ENCODE measurements at regions not wholly inside any gene's neighbourhood (a gene's known extent, or its start where the extent isn't known, plus 50 kb on each side); places are given as distances from the start of the nearest gene placed in this dataset.
A peak's percentile ranks its signal among the peaks of the same experiment; 100 is the strongest.

DNA sequence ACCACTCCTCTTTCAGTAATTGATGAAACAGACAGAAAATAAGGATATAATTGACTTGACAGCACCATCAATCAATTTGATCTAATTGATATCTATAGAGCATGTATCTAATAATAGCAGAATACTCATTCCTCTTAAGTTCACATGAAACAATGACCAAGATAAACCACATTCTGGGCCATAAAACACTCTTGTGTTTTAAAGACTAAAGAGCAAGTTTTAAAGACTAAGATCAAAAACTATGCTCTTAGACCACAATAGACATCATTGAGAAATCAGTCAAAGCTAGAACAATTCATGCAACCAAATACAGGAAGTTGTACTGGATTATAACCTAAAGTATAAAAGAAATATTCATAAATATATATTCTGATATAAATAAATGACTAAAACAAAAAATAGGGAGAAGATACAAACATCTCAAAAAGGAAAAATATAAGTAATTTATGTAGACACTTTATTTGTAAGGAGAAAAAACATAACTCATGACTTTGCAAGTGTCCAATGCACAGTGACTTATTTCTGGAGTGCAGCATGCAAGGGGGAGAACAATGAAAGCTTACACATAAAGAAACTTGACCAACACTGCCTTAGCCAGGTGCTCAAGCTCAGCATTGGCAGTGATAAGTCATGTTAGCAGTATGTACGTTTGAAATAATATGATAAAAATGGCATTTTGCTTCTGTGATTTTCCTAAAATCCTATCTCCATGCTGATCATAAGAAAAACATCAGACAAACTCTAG is 312.7 kb upstream of the IGFBP3 start:
- POLR2A ChIA-PET = interaction anchor here (0.7 to 1.1 kb wide), 2 partner anchors 9 to 344 kb away, joined by 3 read pairs; no protein-coding TSS in a partner anchor
- H3K27ac Mint-ChIP-seq (ENCODE audit: low read depth, unreplicated experiment) = no peak overlapping the region
- no peaks in the 10 kb centered on the region for H3K27me3 Mint-ChIP-seq (ENCODE audit: insufficient read depth, unreplicated experiment)
- DNase-seq (ENCODE audit: unreplicated experiment) = no peak
- H3K4me1 Mint-ChIP-seq (ENCODE audit: insufficient read depth, unreplicated experiment) = peaks cover 10% of the 10 kb centered on the region
- H3K36me3 Mint-ChIP-seq (ENCODE audit: insufficient read depth, unreplicated experiment) = no peaks in the 10 kb centered on the region
- intact Hi-C loops (cut with micrococcal nuclease) = no loop called here
- H3K9me3 Mint-ChIP-seq (ENCODE audit: unreplicated experiment) = peaks cover 7% of the 10 kb centered on the region
- CTCF ChIA-PET = no interaction called here
- no TSS peak for BruUV-seq (replicated peaks)
- H3K4me3 Mint-ChIP-seq (ENCODE audit: unreplicated experiment) = no peak overlapping the region
- TF ChIP-seq, protein P1, sequence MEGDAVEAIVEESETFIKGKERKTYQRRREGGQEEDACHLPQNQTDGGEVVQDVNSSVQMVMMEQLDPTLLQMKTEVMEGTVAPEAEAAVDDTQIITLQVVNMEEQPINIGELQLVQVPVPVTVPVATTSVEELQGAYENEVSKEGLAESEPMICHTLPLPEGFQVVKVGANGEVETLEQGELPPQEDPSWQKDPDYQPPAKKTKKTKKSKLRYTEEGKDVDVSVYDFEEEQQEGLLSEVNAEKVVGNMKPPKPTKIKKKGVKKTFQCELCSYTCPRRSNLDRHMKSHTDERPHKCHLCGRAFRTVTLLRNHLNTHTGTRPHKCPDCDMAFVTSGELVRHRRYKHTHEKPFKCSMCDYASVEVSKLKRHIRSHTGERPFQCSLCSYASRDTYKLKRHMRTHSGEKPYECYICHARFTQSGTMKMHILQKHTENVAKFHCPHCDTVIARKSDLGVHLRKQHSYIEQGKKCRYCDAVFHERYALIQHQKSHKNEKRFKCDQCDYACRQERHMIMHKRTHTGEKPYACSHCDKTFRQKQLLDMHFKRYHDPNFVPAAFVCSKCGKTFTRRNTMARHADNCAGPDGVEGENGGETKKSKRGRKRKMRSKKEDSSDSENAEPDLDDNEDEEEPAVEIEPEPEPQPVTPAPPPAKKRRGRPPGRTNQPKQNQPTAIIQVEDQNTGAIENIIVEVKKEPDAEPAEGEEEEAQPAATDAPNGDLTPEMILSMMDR (IDR thresholded peaks at IDR 0.05; ENCODE audit: unreplicated experiment) = no peak

DNA sequence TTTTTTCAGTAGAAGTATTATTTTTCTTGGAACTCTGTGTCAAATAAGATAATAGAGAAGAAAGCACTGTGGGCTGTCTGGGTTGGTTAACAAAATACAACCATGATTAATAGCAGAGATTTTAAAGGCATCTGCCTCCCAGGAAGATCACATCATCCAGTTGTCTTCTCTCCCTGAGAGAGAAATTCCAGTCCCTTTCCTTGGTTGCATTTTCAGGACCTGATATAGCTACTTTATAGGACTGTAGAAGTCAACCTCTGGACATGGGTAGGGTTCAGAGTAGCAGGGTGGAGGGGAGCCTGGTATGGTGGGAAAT is 309.9 kb upstream of the IGFBP3 start:
- Mint-ChIP-seq H3K27ac (ENCODE audit: low read depth, unreplicated experiment) (no peak overlapping the region), H3K4me1 (ENCODE audit: insufficient read depth, unreplicated experiment) (peaks cover 16% of the 10 kb centered on the region), H3K4me3 (ENCODE audit: unreplicated experiment) (no peak overlapping the region), H3K9me3 (ENCODE audit: unreplicated experiment) (peaks cover 7% of the 10 kb centered on the region), H3K36me3 (ENCODE audit: insufficient read depth, unreplicated experiment) (no peaks in the 10 kb centered on the region), H3K27me3 (ENCODE audit: insufficient read depth, unreplicated experiment) (no peaks in the 10 kb centered on the region)
- POLR2A ChIA-PET = interaction anchor here (1.1 kb wide), 1 partner anchor 9 kb away, joined by 4 read pairs; no protein-coding TSS in a partner anchor
- BruUV-seq (replicated peaks) = no TSS peak
- no peak for DNase-seq (ENCODE audit: unreplicated experiment)
- TF ChIP-seq, protein P1 (IDR thresholded peaks at IDR 0.05; ENCODE audit: unreplicated experiment) = no peak
- CTCF ChIA-PET = interaction anchor here (0.6 kb wide), 2 partner anchors 247 to 790 kb away, joined by 3 read pairs; no protein-coding TSS in a partner anchor
- intact Hi-C loops (cut with micrococcal nuclease) = no loop called here

DNA sequence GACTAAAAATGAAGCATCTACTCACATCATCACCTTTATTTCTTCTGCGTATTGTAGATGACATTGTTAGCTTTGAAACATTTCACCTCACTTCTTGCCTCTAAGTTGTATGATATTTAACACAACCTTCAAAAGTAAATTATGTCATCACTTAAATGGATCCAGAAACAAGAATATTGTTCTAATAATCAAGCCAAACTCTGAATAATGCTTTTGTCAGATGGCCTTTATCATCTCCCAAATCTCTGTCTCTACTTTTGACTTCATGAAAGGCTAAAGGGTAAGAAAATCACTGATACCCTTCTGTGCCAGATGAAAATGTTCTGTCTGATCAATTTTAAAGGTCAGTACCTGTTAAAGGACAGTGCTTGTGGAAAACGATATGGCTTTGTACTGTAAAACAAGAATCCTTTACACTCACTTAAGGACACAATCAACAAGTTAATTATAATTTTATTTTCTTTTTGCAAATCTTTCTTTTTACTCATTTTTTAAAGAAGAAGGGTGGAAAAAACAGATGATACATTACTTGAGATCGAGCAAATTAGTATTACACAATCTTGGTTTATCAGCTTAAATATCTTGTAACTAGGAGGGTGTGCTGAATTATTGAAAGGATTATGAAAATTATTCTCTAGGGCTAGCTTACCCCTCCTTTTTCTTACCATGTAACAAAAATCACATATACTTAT is 309.4 kb upstream of the IGFBP3 start:
- POLR2A ChIA-PET = interaction anchor here (1.1 kb wide), 1 partner anchor 9 kb away, joined by 4 read pairs; no protein-coding TSS in a partner anchor
- H3K9me3 Mint-ChIP-seq (ENCODE audit: unreplicated experiment) = peaks cover 7% of the 10 kb centered on the region
- H3K4me1 Mint-ChIP-seq (ENCODE audit: insufficient read depth, unreplicated experiment) = peaks cover 16% of the 10 kb centered on the region
- H3K27me3 Mint-ChIP-seq (ENCODE audit: insufficient read depth, unreplicated experiment) = peaks cover 4% of the 10 kb centered on the region
- no peak for DNase-seq (ENCODE audit: unreplicated experiment)
- intact Hi-C loops (cut with micrococcal nuclease) = no loop called here
- CTCF ChIA-PET = interaction anchor here (0.6 kb wide), 2 partner anchors 247 to 791 kb away, joined by 3 read pairs; no protein-coding TSS in a partner anchor
- H3K36me3 Mint-ChIP-seq (ENCODE audit: insufficient read depth, unreplicated experiment) = no peaks in the 10 kb centered on the region
- no TSS peak for BruUV-seq (replicated peaks)
- no peak overlapping the region for H3K27ac Mint-ChIP-seq (ENCODE audit: low read depth, unreplicated experiment)
- H3K4me3 Mint-ChIP-seq (ENCODE audit: unreplicated experiment) = no peak overlapping the region
- TF ChIP-seq, protein P1 (IDR thresholded peaks at IDR 0.05; ENCODE audit: unreplicated experiment) = no peak

DNA sequence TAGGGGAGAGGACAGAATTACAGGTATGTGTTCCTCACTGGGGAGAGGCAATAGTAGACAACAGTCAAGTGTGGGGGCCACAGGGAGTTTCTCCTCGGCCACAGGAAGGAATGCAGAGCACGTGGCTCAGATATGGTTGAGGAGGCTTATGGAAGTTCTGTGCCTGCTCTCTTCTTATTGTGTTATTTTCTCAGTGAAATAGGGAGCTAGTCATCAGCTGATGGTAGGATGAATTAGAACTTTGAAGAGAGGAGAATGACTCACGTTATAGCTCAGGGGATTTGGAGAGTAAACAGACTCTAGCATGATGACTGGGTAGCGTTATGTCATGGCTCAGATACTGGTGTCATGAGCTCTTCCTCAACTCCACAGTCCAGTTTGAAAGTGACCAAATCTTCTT is 308.3 kb upstream of the IGFBP3 start:
- Mint-ChIP-seq H3K27me3 (ENCODE audit: insufficient read depth, unreplicated experiment) (peaks cover 11% of the 10 kb centered on the region), H3K4me3 (ENCODE audit: unreplicated experiment) (no peak overlapping the region), H3K4me1 (ENCODE audit: insufficient read depth, unreplicated experiment) (peaks cover 16% of the 10 kb centered on the region), H3K27ac (ENCODE audit: low read depth, unreplicated experiment) (no peak overlapping the region), H3K36me3 (ENCODE audit: insufficient read depth, unreplicated experiment) (no peaks in the 10 kb centered on the region), H3K9me3 (ENCODE audit: unreplicated experiment) (peaks cover 7% of the 10 kb centered on the region)
- TF ChIP-seq, protein P1 (IDR thresholded peaks at IDR 0.05; ENCODE audit: unreplicated experiment) = no peak
- CTCF ChIA-PET = interaction anchor here (0.7 to 0.8 kb wide), 2 partner anchors 9 to 10 kb away, joined by 3 read pairs; no protein-coding TSS in a partner anchor
- POLR2A ChIA-PET = interaction anchor here (0.8 kb wide), 1 partner anchor 62 kb away, joined by 3 read pairs; no protein-coding TSS in a partner anchor
- no TSS peak for BruUV-seq (replicated peaks)
- intact Hi-C loops (cut with micrococcal nuclease) = no loop called here
- peak; percentile 68 for DNase-seq (ENCODE audit: unreplicated experiment)
